ENCODE measurements at regions not wholly inside any gene's neighbourhood (a gene's known extent, or its start where the extent isn't known, plus 50 kb on each side); places are given as distances from the start of the nearest gene placed in this dataset.

DNA sequence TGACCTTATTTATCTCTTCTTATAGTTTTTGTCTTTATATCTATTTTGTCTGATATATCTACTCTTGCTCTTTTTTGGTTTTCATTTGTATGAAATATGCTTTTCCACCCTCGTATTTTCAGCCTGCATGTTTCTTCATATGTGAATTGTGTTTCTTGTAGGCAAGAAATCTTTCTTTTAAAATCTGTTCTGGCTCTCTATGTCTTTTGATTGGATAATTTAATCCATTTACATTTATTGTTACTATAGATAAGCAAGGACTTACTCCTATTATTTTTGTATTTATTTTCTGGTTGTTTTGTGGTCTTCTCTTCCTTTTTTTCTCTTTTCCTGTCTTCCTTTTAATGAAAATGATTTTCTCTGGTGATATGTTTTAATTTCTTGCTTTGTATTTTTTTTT is 403.1 kb downstream of the DCAF12L2 start:
- TF ChIP-seq EZH2phosphoT487 (IDR thresholded peaks at IDR 0.05; ENCODE audit: insufficient read depth, low read depth) = no peak
- TF ChIP-seq EZH2 (IDR thresholded peaks at IDR 0.05; ENCODE audit: insufficient read depth, poor library complexity, severe bottlenecking) = no peak
